SK-N-SH treated with all-trans-retinoic acid at 6 μM for 48 hours (cell line): ENCODE measurements at regions not wholly inside any gene's neighbourhood (a gene's known extent, or its start where the extent isn't known, plus 50 kb on each side); places are given as distances from the start of the nearest gene placed in this dataset.

Source experiments
- ARNTL ChIP-seq: fragments of 450-650 bp; formaldehyde crosslinking; IDR thresholded peaks from 2 replicates; pipeline ENCODE4 v1.5.0; 2020; ENCODE audit warnings: low read depth, mild to moderate bottlenecking, moderate library complexity, borderline replicate concordance
- CREB5 ChIP-seq: fragments of 250-450 bp; sonication (Bioruptor Pico); IDR thresholded peaks from 2 replicates; pipeline ENCODE4 v1.5.1; 2020; ENCODE audit warnings: low read depth, mild to moderate bottlenecking, moderate library complexity
- SNAI2 ChIP-seq: fragments of 250-450 bp; sonication (Bioruptor Pico); IDR thresholded peaks from 2 replicates; pipeline ENCODE4 v1.5.0; 2020; ENCODE audit warnings: mild to moderate bottlenecking, moderate library complexity
- TCF4 ChIP-seq: fragments of 250-450 bp; sonication (Bioruptor Pico); IDR thresholded peaks from 2 replicates; pipeline ENCODE4 v1.8.0; 2021; ENCODE audit warnings: mild to moderate bottlenecking, moderate library complexity, borderline replicate concordance

GRCh38 chr18:41767960-41768359, 187.1 kb upstream of the PIK3C3 start:
- no peak for TF ChIP-seq CREB5 (CRISPR knock-in tag)
- TF ChIP-seq ARNTL (CRISPR knock-in tag): no peak
- no peak for TF ChIP-seq SNAI2 (CRISPR knock-in tag)
- no peak for TF ChIP-seq TCF4 (CRISPR knock-in tag)
